ENCODE measurements at regions not wholly inside any gene's neighbourhood (a gene's known extent, or its start where the extent isn't known, plus 50 kb on each side); places are given as distances from the start of the nearest gene placed in this dataset.

- TF ChIP-seq TAF1 (conservative IDR thresholded peaks at IDR 0.05): no peak
- TF ChIP-seq YY1 (IDR thresholded peaks at IDR 0.05): no peak
- no peak for TF ChIP-seq CTCF (IDR thresholded peaks at IDR 0.05; ENCODE audit: low read depth, low read length, missing input control)
- no peak for TF ChIP-seq MAX (IDR thresholded peaks at IDR 0.05)
- TF ChIP-seq JUND (IDR thresholded peaks at IDR 0.05): no peak
- TF ChIP-seq HNF4G (IDR thresholded peaks at IDR 0.05): no peak
- TF ChIP-seq GABPA (IDR thresholded peaks at IDR 0.05 in 1 of 2, conservative IDR thresholded peaks at IDR 0.05 in 1 of 2): no peak
- no peak for TF ChIP-seq NR2F2 (IDR thresholded peaks at IDR 0.05)
- TF ChIP-seq RAD21 (IDR thresholded peaks at IDR 0.05): no peak
- no peak for TF ChIP-seq REST (IDR thresholded peaks at IDR 0.05)
- no peak for TF ChIP-seq EGR1 (IDR thresholded peaks at IDR 0.05; ENCODE audit: low read depth in 2 of 2)
- no peak for TF ChIP-seq ATF3 (IDR thresholded peaks at IDR 0.05)
Observed at GRCh38 chr5:42321785-42322184, 101.5 kb upstream of the GHR start.

Data from liver (tissue), 3 donors.